ENCODE measurements at regions not wholly inside any gene's neighbourhood (a gene's known extent, or its start where the extent isn't known, plus 50 kb on each side); places are given as distances from the start of the nearest gene placed in this dataset.

- FAIRE-seq, result no peak
These were observed 299.8 kb upstream of the NEBL start for GRCh38 chr10:21196822-21197395.

- peak; percentile 55 for FAIRE-seq
These were observed 298.1 kb upstream of the NEBL start for GRCh38 chr10:21195252-21195651.

- no peak for FAIRE-seq
These were observed 297.4 kb upstream of the NEBL start for GRCh38 chr10:21194510-21194993.

- FAIRE-seq, result no peak
These were observed 296.1 kb upstream of the NEBL start for GRCh38 chr10:21193196-21193595.

GRCh38 chr10:21191512-21191911, 294.4 kb upstream of the NEBL start:
- FAIRE-seq, result no peak

- FAIRE-seq, result no peak
These were observed 287.9 kb upstream of the NEBL start for GRCh38 chr10:21184984-21185383.

- FAIRE-seq, result peak; percentile 77
These were observed 287.1 kb upstream of the NEBL start for GRCh38 chr10:21184216-21184615.

- FAIRE-seq, result no peak
These were observed 285.9 kb upstream of the NEBL start for GRCh38 chr10:21183025-21183424.

GRCh38 chr10:21181451-21181850, 284.3 kb upstream of the NEBL start:
- FAIRE-seq, result no peak

- no peak for FAIRE-seq
These were observed 283.5 kb upstream of the NEBL start for GRCh38 chr10:21180604-21181003.

GRCh38 chr10:21176934-21177480, 279.9 kb upstream of the NEBL start:
- FAIRE-seq, result no peak

GRCh38 chr10:21175797-21176196, 278.7 kb upstream of the NEBL start:
- no peak for FAIRE-seq

- peak; percentile 65 for FAIRE-seq
These were observed 277.8 kb upstream of the NEBL start for GRCh38 chr10:21174715-21175495.

GRCh38 chr10:21173802-21174714, 276.9 kb upstream of the NEBL start:
- no peak for FAIRE-seq

GRCh38 chr10:21172930-21173801, 276.1 kb upstream of the NEBL start:
- no peak for FAIRE-seq

- FAIRE-seq, result peak; percentile 82
These were observed 275.4 kb upstream of the NEBL start for GRCh38 chr10:21172542-21172929.

- no peak for FAIRE-seq
These were observed 274.9 kb upstream of the NEBL start for GRCh38 chr10:21171936-21172541.

- no peak for FAIRE-seq
These were observed 274.3 kb upstream of the NEBL start for GRCh38 chr10:21171197-21171935.

- FAIRE-seq, result no peak
These were observed 273.1 kb upstream of the NEBL start for GRCh38 chr10:21170216-21170615.

GRCh38 chr10:21169271-21169670, 272.2 kb upstream of the NEBL start:
- no peak for FAIRE-seq

All from islet of Langerhans (tissue), 1 donor.